Uterus (tissue), 2 donors: ENCODE measurements at regions not wholly inside any gene's neighbourhood (a gene's known extent, or its start where the extent isn't known, plus 50 kb on each side); places are given as distances from the start of the nearest gene placed in this dataset.
"Not testable (repeated sequence)": the region's sequence is repeated elsewhere in the genome, so short reads cannot be mapped to it uniquely, and the experiment has no call there.

Experiments
- CTCF ChIP-seq, 4 experiments: fragments of 200-600 bp in 2 of 4; fragments of 450-650 bp in 2 of 4; sonication (generic) in 2 of 4; IDR thresholded peaks; one replicate each; pipeline ENCODE4 v1.5.1; 2016 to 2019; ENCODE audit warnings: antibody characterized with exemption in 4 of 4, mild to moderate bottlenecking in 2 of 4, moderate library complexity in 1 of 4
- POLR2A ChIP-seq, 2 donors: fragments of 450-650 bp; IDR thresholded peaks; one replicate each; pipeline ENCODE4 v1.6.1; 2016; ENCODE audit warnings: antibody characterized with exemption in 2 of 2, mild to moderate bottlenecking in 1 of 2, moderate library complexity in 1 of 2

GRCh38 chr11:71664941-71665340, 82.3 kb upstream of the KRTAP5-11 start:
- not testable (repeated sequence) for TF ChIP-seq CTCF, POLR2A (IDR thresholded peaks at IDR 0.05)
